Calu3 (cell line): ENCODE measurements at regions not wholly inside any gene's neighbourhood (a gene's known extent, or its start where the extent isn't known, plus 50 kb on each side); places are given as distances from the start of the nearest gene placed in this dataset.
"Not testable (repeated sequence)": the region's sequence is repeated elsewhere in the genome, so short reads cannot be mapped to it uniquely, and the experiment has no call there.

ENCODE experiments used
- BruUV-seq: library from RNA; stranded (reverse); fragments of 400-500 nt; replicated peaks from 2 replicates; lab custom pipeline; 2021; lab: Mats Ljungman, UMichigan
- CTCF ChIA-PET: fragments of 300-600 bp; sonication (Branson Sonifier 250); formaldehyde crosslinking; loops from one replicate; lab custom pipeline; 2022; ENCODE audit warnings: antibody characterized with exemption; lab: Charles Lee
- DNase-seq: peaks from one replicate; pipeline ENCODE4 v3.0.0; 2022
- H3K27ac Mint-ChIP-seq: one replicate; pipeline ENCODE4 v1.8.0; 2022; ENCODE audit warnings: mixed read lengths; ENCODE audit not compliant: unreplicated experiment
- H3K27me3 Mint-ChIP-seq: one replicate; pipeline ENCODE4 v1.8.0; 2022; ENCODE audit warnings: mixed read lengths; ENCODE audit not compliant: unreplicated experiment
- H3K36me3 Mint-ChIP-seq: one replicate; pipeline ENCODE4 v1.8.0; 2022; ENCODE audit warnings: mild to moderate bottlenecking, moderate library complexity, mixed read lengths; ENCODE audit not compliant: insufficient read depth, unreplicated experiment
- H3K4me1 Mint-ChIP-seq: one replicate; pipeline ENCODE4 v1.8.0; 2022; ENCODE audit warnings: mild to moderate bottlenecking, low read depth, mixed read lengths; ENCODE audit not compliant: unreplicated experiment
- H3K4me3 Mint-ChIP-seq: one replicate; pipeline ENCODE4 v1.8.0; 2022; ENCODE audit warnings: mild to moderate bottlenecking, low read depth, moderate library complexity, mixed read lengths; ENCODE audit not compliant: unreplicated experiment
- H3K9me3 Mint-ChIP-seq: one replicate; pipeline ENCODE4 v1.8.0; 2022; ENCODE audit warnings: low read depth, mixed read lengths; ENCODE audit not compliant: unreplicated experiment
- CTCF ChIP-seq: fragments of 200-600 bp; IDR thresholded peaks from one replicate; pipeline ENCODE4 v1.8.0; 2022; ENCODE audit warnings: antibody characterized with exemption; ENCODE audit not compliant: unreplicated experiment
- intact Hi-C: fragments of 100-400 bp; cut with micrococcal nuclease; formaldehyde crosslinking; loops from one replicate; pipeline ENCODE4 v1.10.0; 2022; ENCODE audit not compliant: unreplicated experiment

DNA sequence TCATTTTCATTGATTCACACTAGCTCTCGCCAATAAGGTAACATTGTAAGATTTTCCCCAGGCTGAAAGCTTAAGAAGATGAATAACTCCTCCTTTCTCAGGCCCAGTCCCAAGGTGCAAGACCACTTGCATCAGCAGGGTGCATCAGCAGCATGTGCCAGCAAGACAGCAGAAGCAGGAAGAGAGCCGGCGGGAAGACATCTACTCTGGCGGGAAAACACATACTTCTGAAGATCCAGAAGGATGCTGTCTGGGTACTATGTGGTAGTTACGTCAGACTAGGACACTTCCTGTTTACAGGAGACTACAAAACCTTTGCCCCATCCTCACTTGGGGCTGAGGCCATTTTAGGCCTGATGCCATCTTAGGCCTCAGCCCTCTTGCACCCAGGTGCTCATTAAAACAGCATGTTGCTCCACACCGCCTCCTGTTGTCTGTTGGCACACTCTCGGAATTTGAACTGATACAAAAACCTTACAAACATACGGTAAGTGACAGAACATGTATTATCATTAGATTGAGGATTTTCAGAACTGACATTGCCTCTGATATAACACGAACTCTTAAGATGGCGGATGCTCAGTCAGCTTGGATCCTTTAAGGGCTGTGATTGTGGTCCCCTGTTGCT lies 886.5 kb upstream of the EPHA5 start:
- no peak for TF ChIP-seq CTCF
- Mint-ChIP-seq H3K9me3 (no peaks in the 10 kb centered on the region), H3K27me3 (no peaks in the 10 kb centered on the region), H3K4me3 (no peak overlapping the region), H3K36me3 (no peaks in the 10 kb centered on the region), H3K27ac (no peak overlapping the region), H3K4me1 (no peaks in the 10 kb centered on the region)
- intact Hi-C loops: no loop called here
- CTCF ChIA-PET: no interaction called here
- no TSS peak for BruUV-seq
- DNase-seq: no peak

DNA sequence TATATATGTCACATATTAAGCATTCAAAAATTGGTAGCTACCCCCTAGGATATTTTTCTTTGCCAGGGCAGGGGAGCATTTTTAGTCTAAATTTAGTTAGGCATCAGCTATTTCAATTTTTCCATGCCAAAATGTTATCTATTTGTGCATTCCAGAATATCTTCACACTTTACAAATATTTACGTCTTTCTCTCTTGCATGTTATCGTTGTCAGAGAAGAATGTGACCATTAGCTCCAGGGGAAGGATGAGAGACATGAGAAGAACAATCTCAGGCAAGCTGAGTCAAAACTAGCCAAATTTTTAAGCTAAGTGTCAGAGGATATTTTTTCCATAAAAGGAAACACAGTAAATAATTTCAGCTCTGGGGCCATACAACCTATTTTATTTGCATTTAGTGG lies 885.0 kb upstream of the EPHA5 start:
- Mint-ChIP-seq H3K9me3 (no peaks in the 10 kb centered on the region), H3K27me3 (no peaks in the 10 kb centered on the region), H3K36me3 (no peaks in the 10 kb centered on the region), H3K4me3 (no peak overlapping the region), H3K27ac (no peak overlapping the region), H3K4me1 (no peaks in the 10 kb centered on the region)
- intact Hi-C loops: no loop called here
- DNase-seq: no peak
- CTCF ChIA-PET: no interaction called here
- no TSS peak for BruUV-seq
- no peak for TF ChIP-seq CTCF

GRCh38 chr4:66554826-66555225 lies 884.5 kb upstream of the EPHA5 start:
- DNase-seq: no peak
- intact Hi-C loops: no loop called here
- no peaks in the 10 kb centered on the region for H3K9me3 Mint-ChIP-seq
- H3K27ac Mint-ChIP-seq: no peak overlapping the region
- CTCF ChIA-PET: no interaction called here
- H3K36me3 Mint-ChIP-seq: no peaks in the 10 kb centered on the region
- BruUV-seq: no TSS peak
- TF ChIP-seq CTCF: no peak
- H3K27me3 Mint-ChIP-seq: no peaks in the 10 kb centered on the region
- no peaks in the 10 kb centered on the region for H3K4me1 Mint-ChIP-seq
- H3K4me3 Mint-ChIP-seq: no peak overlapping the region

DNA sequence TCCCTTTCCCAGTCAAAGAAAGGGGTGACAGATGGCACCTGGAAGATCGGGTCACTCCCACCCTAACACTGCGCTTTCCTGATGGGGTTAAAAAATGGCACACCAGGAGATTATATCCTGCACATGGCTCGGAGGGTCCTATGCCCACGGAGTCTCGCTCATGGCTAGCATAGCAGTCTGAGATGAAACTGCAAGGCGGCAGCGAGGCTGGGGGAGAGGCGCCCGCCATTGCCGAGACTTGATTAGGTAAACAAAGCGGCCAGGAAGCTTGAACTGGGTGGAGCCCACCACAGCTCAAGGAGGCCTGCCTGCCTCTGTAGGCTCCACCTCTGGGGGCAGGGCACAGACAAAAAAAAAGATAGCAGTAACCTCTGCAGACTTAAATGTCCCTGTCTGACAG lies 875.0 kb upstream of the EPHA5 start:
- DNase-seq, H3K9me3 Mint-ChIP-seq, BruUV-seq, intact Hi-C loops, H3K27me3 Mint-ChIP-seq, H3K27ac Mint-ChIP-seq, H3K36me3 Mint-ChIP-seq, H3K4me3 Mint-ChIP-seq, H3K4me1 Mint-ChIP-seq, CTCF ChIA-PET: not testable (repeated sequence)

DNA sequence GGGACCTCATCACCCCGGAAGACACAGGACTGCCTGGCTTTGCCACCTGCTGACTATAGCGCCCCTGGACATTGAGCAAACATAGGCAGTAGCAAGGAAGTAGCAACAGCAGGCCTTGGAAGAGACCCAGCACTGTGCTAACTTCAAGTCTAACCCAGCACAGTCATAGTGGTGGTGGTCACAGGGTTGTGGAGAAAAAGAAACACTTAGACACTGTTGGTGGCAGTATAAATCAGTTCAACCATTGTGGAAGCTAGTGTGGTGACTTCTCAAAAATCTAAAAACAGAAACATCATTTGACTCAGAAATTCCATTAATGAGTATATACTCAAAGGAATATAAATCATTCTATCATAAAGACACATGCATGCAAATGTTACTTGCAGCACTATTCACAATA lies 874.0 kb upstream of the EPHA5 start:
- Mint-ChIP-seq H3K4me3 (no peak overlapping the region), H3K9me3 (peaks cover 3% of the 10 kb centered on the region), H3K4me1 (no peaks in the 10 kb centered on the region), H3K36me3 (no peaks in the 10 kb centered on the region), H3K27me3 (no peaks in the 10 kb centered on the region), H3K27ac (no peak overlapping the region)
- TF ChIP-seq CTCF: no peak
- CTCF ChIA-PET: no interaction called here
- BruUV-seq: no TSS peak
- intact Hi-C loops: no loop called here
- no peak for DNase-seq
